MM.1S (cell line): ENCODE measurements at regions not wholly inside any gene's neighbourhood (a gene's known extent, or its start where the extent isn't known, plus 50 kb on each side); places are given as distances from the start of the nearest gene placed in this dataset.

ENCODE experiments used
- CTCF ChIP-seq: fragments of 300-600 bp; sonication (generic); IDR thresholded peaks from 2 replicates; pipeline ENCODE4 v1.5.1; 2016; ENCODE audit warnings: antibody characterized with exemption, low read length, mixed read lengths
- EZH2phosphoT487 ChIP-seq: fragments of 300-600 bp; sonication (generic); IDR thresholded peaks from 2 replicates; pipeline ENCODE4 v1.6.1; 2018; ENCODE audit warnings: antibody characterized with exemption, low read length

GRCh38 chr14:41541333-41541732 is 65.3 kb upstream of the LRFN5 start:
- no peak for TF ChIP-seq CTCF
- no peak for TF ChIP-seq EZH2phosphoT487
